OCI-LY3 (cell line): ENCODE measurements at regions not wholly inside any gene's neighbourhood (a gene's known extent, or its start where the extent isn't known, plus 50 kb on each side); places are given as distances from the start of the nearest gene placed in this dataset.

Experiments used
- CTCF ChIP-seq: fragments of 200-600, 300-600 bp; sonication (generic); IDR thresholded peaks from 2 replicates; pipeline ENCODE4 v1.5.1; 2014; ENCODE audit warnings: antibody characterized with exemption, low read length, low read depth
- EZH2phosphoT487 ChIP-seq: fragments of 200-600 bp; shearing (Covaris generic); IDR thresholded peaks from 2 replicates; pipeline ENCODE4 v1.6.1; 2018; ENCODE audit warnings: antibody characterized with exemption, mixed run types, low read depth

- no peak for TF ChIP-seq CTCF
- TF ChIP-seq EZH2phosphoT487: no peak
Measured at GRCh38 chr22:47409539-47410275, 647.3 kb downstream of the TBC1D22A start.
